ENCODE measurements at regions not wholly inside any gene's neighbourhood (a gene's known extent, or its start where the extent isn't known, plus 50 kb on each side); places are given as distances from the start of the nearest gene placed in this dataset.

DNA sequence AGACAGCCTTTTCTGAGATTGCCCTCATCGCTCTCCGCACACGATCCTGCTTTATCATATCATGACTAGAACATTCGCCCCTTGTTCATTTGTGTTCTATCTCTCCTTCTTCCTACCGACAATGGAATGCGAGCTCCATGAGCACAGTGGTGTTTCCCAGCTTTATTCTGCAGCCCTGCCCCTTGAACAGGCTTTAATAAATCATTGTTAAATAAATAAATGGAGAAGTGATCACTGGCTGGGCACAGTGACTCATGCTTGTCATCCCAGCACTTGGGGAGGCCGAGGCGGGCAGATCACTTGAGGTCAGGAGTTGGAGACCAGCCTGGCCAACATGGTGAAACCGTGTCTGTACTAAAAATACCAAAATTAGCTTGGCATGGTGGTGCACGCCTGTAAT is 1063.3 kb upstream of the EEF2KMT start:
- TF ChIP-seq, protein P1, sequence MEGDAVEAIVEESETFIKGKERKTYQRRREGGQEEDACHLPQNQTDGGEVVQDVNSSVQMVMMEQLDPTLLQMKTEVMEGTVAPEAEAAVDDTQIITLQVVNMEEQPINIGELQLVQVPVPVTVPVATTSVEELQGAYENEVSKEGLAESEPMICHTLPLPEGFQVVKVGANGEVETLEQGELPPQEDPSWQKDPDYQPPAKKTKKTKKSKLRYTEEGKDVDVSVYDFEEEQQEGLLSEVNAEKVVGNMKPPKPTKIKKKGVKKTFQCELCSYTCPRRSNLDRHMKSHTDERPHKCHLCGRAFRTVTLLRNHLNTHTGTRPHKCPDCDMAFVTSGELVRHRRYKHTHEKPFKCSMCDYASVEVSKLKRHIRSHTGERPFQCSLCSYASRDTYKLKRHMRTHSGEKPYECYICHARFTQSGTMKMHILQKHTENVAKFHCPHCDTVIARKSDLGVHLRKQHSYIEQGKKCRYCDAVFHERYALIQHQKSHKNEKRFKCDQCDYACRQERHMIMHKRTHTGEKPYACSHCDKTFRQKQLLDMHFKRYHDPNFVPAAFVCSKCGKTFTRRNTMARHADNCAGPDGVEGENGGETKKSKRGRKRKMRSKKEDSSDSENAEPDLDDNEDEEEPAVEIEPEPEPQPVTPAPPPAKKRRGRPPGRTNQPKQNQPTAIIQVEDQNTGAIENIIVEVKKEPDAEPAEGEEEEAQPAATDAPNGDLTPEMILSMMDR (conservative IDR thresholded peaks at IDR 0.05; ENCODE audit: low read depth, low read length) = no peak
- TF ChIP-seq EZH2 (IDR thresholded peaks at IDR 0.05; ENCODE audit: low read length, unreplicated experiment) (no peak), EZH2phosphoT487 (IDR thresholded peaks at IDR 0.05; ENCODE audit: borderline replicate concordance, low read length) (no peak)
